ENCODE measurements at regions not wholly inside any gene's neighbourhood (a gene's known extent, or its start where the extent isn't known, plus 50 kb on each side); places are given as distances from the start of the nearest gene placed in this dataset.
"Not testable (repeated sequence)": the region's sequence is repeated elsewhere in the genome, so short reads cannot be mapped to it uniquely, and the experiment has no call there.

DNA sequence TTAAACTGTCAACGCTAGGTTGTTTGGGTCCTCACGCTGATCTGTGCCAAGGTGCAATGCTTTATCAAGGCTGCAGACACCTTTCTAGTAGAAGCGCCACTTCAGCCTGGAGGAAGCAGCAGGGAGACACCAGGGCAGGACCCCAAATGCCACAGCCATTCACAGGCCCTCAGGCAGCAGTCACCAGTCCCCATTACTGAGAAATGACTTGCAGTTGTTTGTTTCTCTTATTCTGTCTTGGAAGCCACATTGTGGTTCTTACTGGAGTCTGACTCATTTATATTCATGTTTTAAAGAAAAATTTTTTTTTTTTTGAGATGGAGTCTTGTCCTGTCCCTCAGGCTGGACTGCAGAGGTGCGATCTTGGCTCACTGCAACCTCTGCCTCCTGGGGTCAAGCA, 328.9 kb upstream of the ANKRD20A1 start:
- H2AFZ ChIP-seq (ENCODE audit: low read depth, low read length); H3K4me1 ChIP-seq (ENCODE audit: insufficient read depth, low read length); H3K36me3 ChIP-seq (ENCODE audit: insufficient read depth, low read length); H3K9ac ChIP-seq (ENCODE audit: low read depth, low read length); ATAC-seq (ENCODE audit: insufficient read depth, low read depth); H4K20me1 ChIP-seq (ENCODE audit: insufficient read depth, low read length); H3K27ac ChIP-seq (ENCODE audit: low read length); H3K4me3 ChIP-seq (ENCODE audit: low read depth in 1 of 2, low read length in 2 of 2); H3K9me3 ChIP-seq (ENCODE audit: insufficient read depth, low read length, severe bottlenecking); H3K79me2 ChIP-seq (ENCODE audit: insufficient read depth, low read length); DNase-seq; H3K27me3 ChIP-seq (ENCODE audit: insufficient read depth, low read length, poor library complexity); H3K4me2 ChIP-seq (ENCODE audit: insufficient read depth, low read length): not testable (repeated sequence)

DNA sequence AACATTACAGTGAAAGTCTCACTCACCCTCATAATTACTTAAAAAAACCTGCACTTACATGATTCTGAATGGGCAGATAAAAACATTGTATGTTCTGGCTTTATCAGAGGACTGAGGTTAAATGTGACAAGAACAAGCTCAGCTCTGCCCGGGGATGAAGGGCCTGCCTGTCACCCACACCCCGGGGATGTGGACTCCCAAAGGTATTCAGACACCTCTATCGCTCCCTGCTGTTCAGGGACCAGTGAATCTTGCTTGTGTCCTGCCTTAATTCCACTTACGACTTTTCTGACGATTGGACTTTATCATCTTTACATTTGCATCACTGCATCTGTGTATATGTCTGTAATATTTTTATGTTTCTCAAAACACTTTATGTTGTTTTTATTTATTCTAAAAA, 341.8 kb upstream of the ANKRD20A1 start:
- not testable (repeated sequence) for H3K79me2 ChIP-seq (ENCODE audit: insufficient read depth, low read length); H3K27ac ChIP-seq (ENCODE audit: low read length); H3K4me2 ChIP-seq (ENCODE audit: insufficient read depth, low read length); H3K27me3 ChIP-seq (ENCODE audit: insufficient read depth, low read length, poor library complexity); H4K20me1 ChIP-seq (ENCODE audit: insufficient read depth, low read length); H3K9ac ChIP-seq (ENCODE audit: low read depth, low read length); H3K4me3 ChIP-seq (ENCODE audit: low read depth in 1 of 2, low read length in 2 of 2); H3K9me3 ChIP-seq (ENCODE audit: insufficient read depth, low read length, severe bottlenecking); ATAC-seq (ENCODE audit: insufficient read depth, low read depth); H3K36me3 ChIP-seq (ENCODE audit: insufficient read depth, low read length); H3K4me1 ChIP-seq (ENCODE audit: insufficient read depth, low read length); H2AFZ ChIP-seq (ENCODE audit: low read depth, low read length); DNase-seq

- H3K4me2 ChIP-seq (ENCODE audit: insufficient read depth, low read length); H3K27me3 ChIP-seq (ENCODE audit: insufficient read depth, low read length, poor library complexity); H2AFZ ChIP-seq (ENCODE audit: low read depth, low read length); DNase-seq; H3K9ac ChIP-seq (ENCODE audit: low read depth, low read length); H3K4me1 ChIP-seq (ENCODE audit: insufficient read depth, low read length); H3K36me3 ChIP-seq (ENCODE audit: insufficient read depth, low read length); H3K9me3 ChIP-seq (ENCODE audit: insufficient read depth, low read length, severe bottlenecking); H3K4me3 ChIP-seq (ENCODE audit: low read depth in 1 of 2, low read length in 2 of 2); H4K20me1 ChIP-seq (ENCODE audit: insufficient read depth, low read length); H3K79me2 ChIP-seq (ENCODE audit: insufficient read depth, low read length); ATAC-seq (ENCODE audit: insufficient read depth, low read depth); H3K27ac ChIP-seq (ENCODE audit: low read length): not testable (repeated sequence)
Measured at GRCh38 chr9:67514587-67514986, 344.1 kb upstream of the ANKRD20A1 start.

GRCh38 chr9:67503728-67504369, 354.9 kb upstream of the ANKRD20A1 start:
- not testable (repeated sequence) for H2AFZ ChIP-seq (ENCODE audit: low read depth, low read length); H3K9ac ChIP-seq (ENCODE audit: low read depth, low read length); H3K9me3 ChIP-seq (ENCODE audit: insufficient read depth, low read length, severe bottlenecking); H3K36me3 ChIP-seq (ENCODE audit: insufficient read depth, low read length); H3K4me2 ChIP-seq (ENCODE audit: insufficient read depth, low read length); ATAC-seq (ENCODE audit: insufficient read depth, low read depth); H3K27me3 ChIP-seq (ENCODE audit: insufficient read depth, low read length, poor library complexity); H3K79me2 ChIP-seq (ENCODE audit: insufficient read depth, low read length); H4K20me1 ChIP-seq (ENCODE audit: insufficient read depth, low read length); H3K4me1 ChIP-seq (ENCODE audit: insufficient read depth, low read length); H3K4me3 ChIP-seq (ENCODE audit: low read depth in 1 of 2, low read length in 2 of 2); H3K27ac ChIP-seq (ENCODE audit: low read length); DNase-seq

GRCh38 chr9:67492028-67492427, 366.7 kb upstream of the ANKRD20A1 start:
- not testable (repeated sequence) for H3K27me3 ChIP-seq (ENCODE audit: insufficient read depth, low read length, poor library complexity); H3K36me3 ChIP-seq (ENCODE audit: insufficient read depth, low read length); DNase-seq; H3K27ac ChIP-seq (ENCODE audit: low read length); H3K9me3 ChIP-seq (ENCODE audit: insufficient read depth, low read length, severe bottlenecking); H3K79me2 ChIP-seq (ENCODE audit: insufficient read depth, low read length); H4K20me1 ChIP-seq (ENCODE audit: insufficient read depth, low read length); H3K4me2 ChIP-seq (ENCODE audit: insufficient read depth, low read length); H2AFZ ChIP-seq (ENCODE audit: low read depth, low read length); ATAC-seq (ENCODE audit: insufficient read depth, low read depth); H3K4me1 ChIP-seq (ENCODE audit: insufficient read depth, low read length); H3K9ac ChIP-seq (ENCODE audit: low read depth, low read length); H3K4me3 ChIP-seq (ENCODE audit: low read depth in 1 of 2, low read length in 2 of 2)

DNA sequence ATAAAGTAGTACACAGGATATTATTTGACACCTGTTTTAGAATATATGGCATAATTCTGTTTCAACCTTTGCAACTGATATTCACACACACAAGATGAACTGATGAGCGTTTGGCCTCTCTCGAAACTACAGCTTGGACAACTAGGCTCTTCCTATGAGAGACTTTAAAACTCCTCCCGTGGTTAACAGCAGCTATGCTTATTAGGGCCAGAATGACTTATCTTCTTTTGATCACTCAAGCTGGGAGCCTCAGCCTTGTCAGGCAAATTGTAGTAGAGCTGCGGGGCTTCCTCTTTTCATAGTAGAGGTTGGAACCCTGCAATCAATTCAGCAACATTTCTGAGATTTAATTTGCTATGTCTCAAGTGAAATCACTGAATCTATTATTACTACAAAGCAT, 381.3 kb upstream of the ANKRD20A1 start:
- H3K9ac ChIP-seq (ENCODE audit: low read depth, low read length); H3K79me2 ChIP-seq (ENCODE audit: insufficient read depth, low read length); H3K36me3 ChIP-seq (ENCODE audit: insufficient read depth, low read length); ATAC-seq (ENCODE audit: insufficient read depth, low read depth); DNase-seq; H3K27ac ChIP-seq (ENCODE audit: low read length); H3K4me1 ChIP-seq (ENCODE audit: insufficient read depth, low read length); H3K27me3 ChIP-seq (ENCODE audit: insufficient read depth, low read length, poor library complexity); H4K20me1 ChIP-seq (ENCODE audit: insufficient read depth, low read length); H2AFZ ChIP-seq (ENCODE audit: low read depth, low read length); H3K4me2 ChIP-seq (ENCODE audit: insufficient read depth, low read length); H3K4me3 ChIP-seq (ENCODE audit: low read depth in 1 of 2, low read length in 2 of 2); H3K9me3 ChIP-seq (ENCODE audit: insufficient read depth, low read length, severe bottlenecking): not testable (repeated sequence)

DNA sequence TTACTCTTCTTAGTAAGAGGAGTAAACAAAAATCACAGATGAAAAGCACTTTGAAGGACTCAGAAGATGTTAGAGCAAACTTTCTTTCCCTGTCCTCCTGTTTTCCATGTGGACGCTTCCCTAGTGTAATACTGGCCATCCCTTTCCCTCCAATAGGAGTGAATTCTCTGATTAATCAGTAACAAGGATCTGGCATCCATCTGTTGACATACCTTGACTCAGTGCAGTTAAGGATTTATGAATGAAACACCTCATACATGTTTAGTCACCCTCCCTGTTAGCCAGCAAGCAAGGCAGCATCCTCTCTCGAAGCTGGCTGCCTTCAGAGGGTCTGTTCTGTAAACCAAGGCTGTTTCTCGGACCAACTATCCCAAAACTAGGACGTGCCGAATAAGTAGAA, 388.0 kb upstream of the ANKRD20A1 start:
- H3K79me2 ChIP-seq (ENCODE audit: insufficient read depth, low read length); H2AFZ ChIP-seq (ENCODE audit: low read depth, low read length); H3K36me3 ChIP-seq (ENCODE audit: insufficient read depth, low read length); H3K27ac ChIP-seq (ENCODE audit: low read length); ATAC-seq (ENCODE audit: insufficient read depth, low read depth); H4K20me1 ChIP-seq (ENCODE audit: insufficient read depth, low read length); H3K9me3 ChIP-seq (ENCODE audit: insufficient read depth, low read length, severe bottlenecking); DNase-seq; H3K27me3 ChIP-seq (ENCODE audit: insufficient read depth, low read length, poor library complexity); H3K4me1 ChIP-seq (ENCODE audit: insufficient read depth, low read length); H3K9ac ChIP-seq (ENCODE audit: low read depth, low read length); H3K4me3 ChIP-seq (ENCODE audit: low read depth in 1 of 2, low read length in 2 of 2); H3K4me2 ChIP-seq (ENCODE audit: insufficient read depth, low read length): not testable (repeated sequence)

- not testable (repeated sequence) for H3K4me3 ChIP-seq (ENCODE audit: low read depth in 1 of 2, low read length in 2 of 2); DNase-seq; H3K4me1 ChIP-seq (ENCODE audit: insufficient read depth, low read length); H3K9me3 ChIP-seq (ENCODE audit: insufficient read depth, low read length, severe bottlenecking); H2AFZ ChIP-seq (ENCODE audit: low read depth, low read length); ATAC-seq (ENCODE audit: insufficient read depth, low read depth); H3K27me3 ChIP-seq (ENCODE audit: insufficient read depth, low read length, poor library complexity); H3K9ac ChIP-seq (ENCODE audit: low read depth, low read length); H4K20me1 ChIP-seq (ENCODE audit: insufficient read depth, low read length); H3K36me3 ChIP-seq (ENCODE audit: insufficient read depth, low read length); H3K4me2 ChIP-seq (ENCODE audit: insufficient read depth, low read length); H3K79me2 ChIP-seq (ENCODE audit: insufficient read depth, low read length); H3K27ac ChIP-seq (ENCODE audit: low read length)
Measured at GRCh38 chr9:67468326-67468725, 390.4 kb upstream of the ANKRD20A1 start.

All from DND-41 (cell line).